Activated naive CD8-positive, alpha-beta T cell treated with anti-CD3 and anti-CD28 coated beads, Interleukin-2, amount 50 U/mL, for 16 hours (primary cell): ENCODE measurements at regions not wholly inside any gene's neighbourhood (a gene's known extent, or its start where the extent isn't known, plus 50 kb on each side); places are given as distances from the start of the nearest gene placed in this dataset.

Experiments
- DNase-seq: peaks from one replicate; pipeline ENCODE4 v3.0.0-alpha.2; 2020; ENCODE audit warnings: low read depth, low spot score

DNA sequence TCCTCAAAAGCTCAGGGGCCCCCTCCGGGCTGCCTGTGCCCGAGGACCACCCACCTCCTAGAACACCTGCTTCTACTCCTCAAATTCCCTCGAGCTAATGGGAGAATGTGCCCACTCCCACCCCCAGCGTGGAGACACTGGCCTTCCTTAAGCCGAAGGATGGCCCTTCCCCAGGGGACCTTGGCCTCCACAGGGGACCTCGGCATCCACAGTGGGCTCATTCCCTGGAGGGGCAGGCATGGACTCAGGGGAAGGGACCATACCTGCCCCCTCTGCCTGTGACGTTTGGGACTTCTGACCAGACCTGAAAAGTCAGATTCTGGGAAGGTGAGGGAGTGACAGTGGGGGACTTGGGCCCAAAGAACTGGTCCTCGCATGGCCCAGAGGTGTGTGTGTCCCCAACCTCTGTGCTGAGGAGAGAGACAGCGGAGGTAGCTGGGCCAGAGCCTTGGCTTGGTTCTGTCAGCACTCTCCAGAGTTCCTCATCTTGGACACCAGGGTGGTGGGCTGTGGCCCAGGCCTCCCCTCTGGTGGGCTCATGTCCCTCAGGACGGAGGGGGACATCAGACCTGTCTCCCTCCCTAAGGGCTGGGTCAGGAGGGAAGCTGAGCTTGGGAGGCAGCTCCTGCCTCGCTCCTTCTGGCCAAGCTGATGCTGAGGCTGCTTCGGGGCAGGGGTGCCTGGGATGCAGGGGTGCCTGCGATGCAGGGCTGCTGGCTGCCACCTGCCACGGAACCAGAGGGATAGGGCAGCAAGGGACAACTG is 240.4 kb downstream of the HAUS1 start:
- no peak for DNase-seq

DNA sequence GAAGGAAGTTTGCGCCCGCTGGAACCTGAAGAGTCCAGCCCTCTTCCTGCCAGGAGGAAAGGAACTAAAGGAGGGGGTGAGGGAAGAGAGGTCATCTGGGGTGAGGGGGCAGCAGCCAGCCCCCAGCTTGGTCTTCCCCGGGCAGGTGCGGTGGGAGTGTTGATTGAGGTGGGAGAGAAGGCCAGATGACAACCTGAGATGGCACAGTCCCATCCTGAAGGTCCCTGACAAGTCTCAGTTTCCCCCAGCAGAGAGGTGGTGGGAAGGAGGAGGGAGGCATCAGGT is 240.9 kb downstream of the HAUS1 start:
- no peak for DNase-seq

DNA sequence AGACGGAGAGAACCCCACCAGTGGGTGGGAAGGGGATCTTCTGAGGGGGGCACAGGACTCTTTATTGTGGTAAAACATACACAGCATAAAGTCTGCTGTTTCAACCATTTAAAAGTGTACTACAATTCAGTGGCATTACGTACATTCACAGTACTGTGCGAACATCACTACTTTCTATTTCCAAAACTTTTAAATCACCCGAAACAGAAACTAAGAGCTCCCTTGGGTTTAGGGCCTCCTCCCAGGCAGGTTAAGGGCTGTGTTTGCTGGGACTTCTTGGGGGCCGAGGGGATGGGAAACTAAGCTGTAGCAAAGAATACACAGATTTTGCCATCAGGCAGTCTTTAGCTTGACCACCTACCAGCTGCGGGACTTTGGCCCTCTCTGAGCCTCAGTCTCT is 242.0 kb downstream of the HAUS1 start:
- no peak for DNase-seq

DNA sequence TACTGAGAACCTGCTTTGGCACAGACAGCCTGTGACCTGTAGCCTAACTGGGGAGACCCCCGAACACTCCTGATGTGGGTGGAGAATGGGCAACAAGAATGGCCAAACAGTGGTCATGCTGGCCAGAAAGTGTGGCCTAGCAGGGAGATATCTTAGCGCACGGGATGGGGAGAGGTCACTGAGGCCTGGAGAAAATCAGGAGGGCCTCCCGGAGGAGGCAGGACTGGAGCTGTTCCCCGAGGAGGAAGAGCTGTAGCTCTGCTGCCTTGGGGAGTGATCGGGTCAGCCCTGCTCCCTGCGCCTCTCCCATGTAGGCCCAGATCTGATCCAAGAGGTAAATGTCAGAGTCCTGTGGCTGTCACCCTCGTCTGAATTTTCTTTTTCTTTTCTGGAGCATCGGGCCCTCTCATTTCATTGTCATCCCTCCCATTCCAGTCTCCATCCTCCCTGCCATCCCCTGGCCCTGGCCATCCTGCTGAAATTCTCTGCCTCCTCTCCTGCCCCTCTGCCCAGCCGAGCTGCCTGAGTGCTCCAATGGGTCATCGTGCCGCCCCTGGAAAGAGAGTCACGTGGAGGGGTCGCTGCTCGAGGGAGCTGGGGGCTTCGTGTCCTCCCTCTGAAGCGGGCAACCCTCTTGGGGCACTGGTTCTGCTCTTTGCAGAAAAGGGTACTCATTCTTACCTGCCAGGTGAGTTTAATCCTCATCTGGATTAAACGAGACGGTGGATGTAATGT is 242.9 kb downstream of the HAUS1 start:
- DNase-seq, result no peak

DNA sequence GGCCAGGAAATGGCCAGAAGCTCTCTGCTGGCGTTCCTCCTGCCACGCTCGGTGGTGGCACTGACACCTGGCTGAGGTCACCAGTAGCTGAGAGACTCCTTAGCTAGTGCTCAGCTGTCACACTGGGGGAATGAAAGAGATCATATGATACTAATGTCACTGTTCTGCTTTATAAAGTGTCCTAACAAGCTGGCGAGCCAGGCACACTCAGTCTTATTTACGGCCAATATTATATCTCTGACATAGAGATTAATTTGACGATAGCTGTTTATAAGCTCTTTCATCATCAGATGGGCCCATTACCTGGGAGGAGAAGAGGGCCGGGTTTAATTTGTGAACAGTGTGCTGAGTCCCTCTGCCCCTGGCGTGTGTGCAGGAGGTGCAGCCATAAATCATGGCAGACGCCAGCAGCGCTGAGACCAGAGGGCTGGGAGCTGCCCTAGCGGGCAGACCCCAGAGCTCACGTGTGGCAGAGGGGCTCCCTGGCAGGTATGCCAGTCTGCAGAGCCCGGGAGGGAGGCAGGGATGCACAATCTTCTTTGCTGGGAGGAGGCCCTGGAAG is 246.5 kb downstream of the HAUS1 start:
- no peak for DNase-seq

DNA sequence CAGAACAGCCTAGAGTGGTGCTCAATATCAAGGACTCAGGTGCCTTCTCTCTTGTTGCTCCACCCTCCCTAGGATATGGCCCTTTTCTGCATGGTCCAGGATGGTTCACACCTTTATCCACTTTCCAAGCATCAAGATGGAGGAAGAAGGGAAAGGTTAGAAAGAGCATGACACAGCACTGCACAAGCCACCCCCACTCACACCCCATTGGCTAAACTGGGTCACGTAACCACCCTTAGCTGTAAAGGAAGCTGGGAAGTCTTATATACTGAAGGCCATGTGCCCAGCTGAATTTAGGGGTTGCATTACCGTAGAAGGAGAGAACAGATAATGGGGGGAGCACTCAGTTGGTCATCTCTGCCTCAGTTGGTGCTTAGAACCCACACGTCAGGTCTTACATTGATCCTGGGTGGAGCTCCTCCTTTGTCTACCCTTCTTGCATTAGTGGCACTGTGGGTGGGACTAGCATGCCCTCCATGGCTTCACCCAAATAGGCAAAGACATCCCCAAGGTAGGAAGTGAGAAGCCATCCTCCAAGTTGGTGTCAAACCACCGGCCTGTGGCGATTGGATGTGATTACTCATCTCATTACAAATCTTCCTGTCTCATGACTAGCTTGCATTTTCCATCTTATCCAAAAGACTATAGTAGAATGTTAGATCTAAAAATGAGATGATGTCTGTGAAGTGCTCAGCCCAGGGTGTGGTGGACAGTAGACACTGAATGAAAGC is 248.5 kb downstream of the HAUS1 start:
- DNase-seq, result no peak

DNA sequence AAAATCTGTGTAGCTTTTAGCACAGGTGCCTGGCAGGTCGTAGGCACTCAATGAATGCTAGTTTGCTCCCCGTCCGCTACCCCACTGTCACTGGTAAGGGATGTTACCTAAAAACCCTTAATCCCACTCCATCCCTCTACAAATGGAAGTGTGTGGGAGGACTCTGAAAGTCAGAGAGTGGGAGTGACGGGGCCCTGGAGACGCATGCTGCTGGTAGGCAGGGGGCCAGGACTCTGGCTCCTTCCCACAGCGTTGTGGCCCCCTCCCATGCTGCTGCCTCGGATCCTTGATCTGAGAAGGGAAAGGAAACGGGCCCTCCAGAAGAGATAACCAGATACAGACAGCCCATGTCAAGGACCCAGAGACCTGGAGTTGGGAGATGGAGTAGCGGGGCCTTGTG is 249.3 kb downstream of the HAUS1 start:
- DNase-seq, result no peak

DNA sequence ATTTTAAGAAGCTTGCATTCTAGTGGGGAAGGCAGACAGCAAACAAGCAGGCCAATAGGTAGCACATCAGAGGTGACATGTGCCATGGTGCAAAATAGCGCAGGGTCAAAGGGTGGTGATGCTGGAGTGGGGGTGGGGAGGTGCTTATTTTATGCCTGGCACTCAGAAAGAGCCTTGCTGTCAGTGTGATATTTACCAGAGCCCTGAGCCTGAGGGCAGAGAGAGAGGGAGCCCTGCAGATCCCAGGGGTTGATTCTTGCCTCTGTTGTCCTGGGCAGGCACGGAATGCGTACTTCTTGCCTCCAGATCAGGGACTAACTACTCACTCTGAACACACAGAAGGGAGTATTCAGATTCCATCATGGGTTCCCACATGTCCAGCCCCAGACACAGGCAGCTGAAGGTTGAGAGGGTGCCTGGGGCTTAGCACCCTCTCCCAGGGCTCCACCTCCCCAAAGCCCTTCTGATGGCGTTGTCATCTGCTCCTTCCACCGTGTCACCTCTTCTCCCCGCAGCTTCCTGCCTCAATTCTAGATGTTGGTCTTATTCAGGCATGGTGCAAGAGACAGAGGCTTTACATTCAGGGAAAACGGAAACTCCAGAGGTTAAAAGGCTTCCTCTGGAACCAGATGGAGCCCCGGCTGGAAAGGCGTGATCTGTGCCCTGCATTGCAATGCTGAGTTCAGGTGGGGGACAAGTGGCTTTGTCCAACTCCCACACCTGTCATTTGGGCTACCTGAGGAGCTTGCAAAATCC is 252.3 kb downstream of the HAUS1 start:
- no peak for DNase-seq

DNA sequence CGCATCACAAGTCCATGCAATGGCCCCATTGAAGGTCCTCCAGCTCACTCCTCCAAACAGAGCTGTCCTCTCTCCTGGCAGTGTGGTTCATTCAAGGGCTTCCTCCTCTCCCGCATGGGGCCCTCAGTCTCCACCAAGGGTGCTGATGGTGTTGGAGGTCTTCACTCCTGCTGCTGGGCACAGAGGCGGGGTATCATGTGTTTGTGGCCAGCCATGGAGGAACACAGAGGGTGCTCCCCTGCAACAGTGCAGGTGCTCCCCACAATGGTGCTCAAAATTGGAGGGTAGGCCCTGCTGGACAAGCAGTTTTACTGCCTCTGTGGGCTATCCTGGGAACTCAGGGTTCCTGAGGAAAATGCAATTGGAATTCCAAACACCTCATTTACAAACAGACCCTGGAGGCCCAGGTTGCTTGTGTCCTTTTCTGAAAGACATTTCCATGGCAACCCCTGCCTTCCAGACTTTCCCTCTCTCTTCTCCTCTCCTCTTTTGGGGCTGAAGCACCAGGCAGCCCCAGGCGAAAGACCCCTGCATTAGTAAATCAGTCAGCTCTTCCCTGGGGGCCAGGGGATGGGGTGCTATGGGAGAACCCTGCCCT is 256.0 kb downstream of the HAUS1 start:
- no peak for DNase-seq

DNA sequence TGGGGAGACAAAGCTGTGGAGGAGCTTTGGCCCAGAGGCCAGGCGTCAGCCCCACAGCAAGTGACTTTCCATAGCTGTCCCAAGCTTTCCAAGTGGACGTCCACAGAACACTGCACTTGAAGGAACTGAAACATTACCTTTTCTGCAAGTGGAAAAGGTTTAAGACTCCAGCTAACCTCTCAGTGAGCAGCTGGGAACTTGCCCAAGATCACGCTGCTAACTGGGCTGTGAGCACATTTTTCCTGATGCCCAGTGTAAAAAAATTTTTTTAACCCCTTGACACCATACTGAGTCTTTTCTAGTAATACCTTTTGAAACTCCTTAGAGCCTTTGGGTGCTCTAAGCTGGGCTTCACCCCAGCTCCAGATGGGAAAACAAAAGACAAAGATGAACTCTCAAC is 256.7 kb downstream of the HAUS1 start:
- no peak for DNase-seq

DNA sequence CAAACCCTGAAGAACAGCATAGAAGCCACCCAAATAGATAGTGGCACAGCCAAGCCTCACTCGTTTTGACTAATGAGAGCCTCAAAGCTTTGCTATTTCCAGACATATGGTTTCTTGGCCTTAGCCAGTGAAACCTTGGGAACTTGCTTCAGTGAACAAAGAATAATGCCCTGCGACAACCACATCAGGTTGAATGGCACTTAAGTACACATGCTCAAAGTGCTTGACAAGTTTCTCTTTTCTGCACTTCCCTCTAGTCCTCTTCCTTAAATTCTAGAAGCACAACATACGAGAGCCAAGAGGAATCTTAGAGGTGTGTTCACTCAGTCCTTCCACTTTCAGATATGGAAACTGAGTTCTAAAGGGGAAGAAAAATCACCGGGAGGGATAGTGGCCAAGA is 258.3 kb downstream of the HAUS1 start:
- no peak for DNase-seq

DNA sequence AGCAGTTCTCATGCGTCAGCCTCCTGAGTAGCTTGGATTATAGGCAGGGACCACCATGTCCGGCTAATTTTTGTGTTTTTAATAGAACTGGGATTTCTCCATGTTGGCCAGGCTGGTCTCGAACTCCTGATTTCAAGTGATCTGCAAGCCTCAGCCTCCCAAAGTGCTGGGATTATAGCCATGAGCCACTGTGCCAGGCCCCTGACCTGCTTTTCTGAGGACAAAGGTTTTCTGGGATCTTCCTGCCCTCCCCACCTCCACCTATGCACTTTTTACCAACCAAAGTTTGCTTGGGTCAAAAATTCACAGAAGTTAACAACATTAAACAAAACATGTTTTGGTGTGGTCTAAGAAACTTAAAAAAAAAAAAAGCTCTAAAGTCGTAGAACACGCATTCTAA is 259.9 kb downstream of the HAUS1 start:
- no peak for DNase-seq

DNA sequence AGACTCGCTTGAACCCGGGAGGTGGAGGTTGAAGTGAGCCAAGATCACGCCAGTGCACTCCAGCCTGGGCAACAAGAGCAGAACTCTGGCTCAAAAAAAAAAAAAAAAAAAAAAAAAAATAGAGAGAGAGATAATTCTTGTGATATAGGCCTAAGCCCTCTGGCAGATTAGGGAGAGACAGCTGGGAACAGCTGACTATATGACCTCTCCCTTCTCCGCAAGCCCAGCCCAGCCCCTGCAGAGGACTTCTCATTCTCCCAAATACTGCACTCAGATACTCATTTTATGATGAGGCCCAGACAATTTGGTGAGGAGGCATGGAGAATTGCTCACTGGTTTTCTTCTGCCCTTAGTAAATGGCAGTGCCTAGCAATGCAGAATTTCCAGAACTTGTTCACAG is 262.0 kb downstream of the HAUS1 start:
- no peak for DNase-seq

DNA sequence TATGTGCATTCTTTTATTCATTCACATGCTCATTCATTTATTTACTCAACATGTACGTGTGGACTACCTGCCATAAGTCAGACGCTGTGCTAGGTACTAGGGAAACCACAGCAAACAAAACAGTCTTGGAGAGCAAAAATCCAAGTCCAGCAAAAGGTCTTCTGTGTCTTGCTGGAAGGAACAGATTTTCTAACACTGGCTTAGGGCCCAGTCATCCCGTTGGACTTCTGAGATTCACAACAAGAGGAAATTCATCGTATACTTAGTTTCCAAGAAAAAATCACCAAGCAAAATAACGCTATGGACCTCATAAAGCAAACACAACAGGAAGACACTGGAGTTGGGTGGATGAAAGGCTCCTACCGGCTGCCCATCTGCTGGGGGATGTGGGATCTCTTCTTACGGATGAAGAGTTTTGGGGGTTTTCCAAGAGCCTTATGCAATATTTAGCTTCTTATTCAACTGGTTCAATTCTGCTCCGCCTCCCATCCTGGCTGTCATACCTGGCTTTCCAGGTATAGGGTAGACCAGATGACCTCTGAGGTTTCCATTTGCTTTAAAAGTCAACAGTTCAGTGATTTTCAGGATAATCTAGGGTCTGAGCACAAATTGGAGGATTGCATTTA is 262.7 kb downstream of the HAUS1 start:
- no peak for DNase-seq

DNA sequence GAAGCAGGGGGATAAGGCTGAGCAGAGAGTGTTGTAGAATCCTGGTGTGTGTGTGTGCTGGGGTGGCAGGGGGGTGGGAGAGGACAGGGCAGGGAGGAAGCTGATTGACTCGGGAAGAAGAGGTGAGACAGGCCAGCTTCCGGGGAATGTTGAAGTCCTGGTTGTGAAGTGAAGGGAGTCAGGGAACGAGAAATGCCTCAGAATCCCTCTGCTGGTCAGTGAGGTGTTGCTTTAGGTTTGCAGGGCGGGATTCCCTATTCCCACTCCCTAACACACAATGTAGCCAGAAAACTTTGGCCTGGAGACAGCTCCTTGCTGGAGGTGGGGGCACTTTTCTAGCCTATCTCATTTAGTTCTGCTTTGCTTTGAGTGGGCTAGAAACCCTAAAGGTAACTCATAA is 265.1 kb downstream of the HAUS1 start:
- DNase-seq, result no peak

DNA sequence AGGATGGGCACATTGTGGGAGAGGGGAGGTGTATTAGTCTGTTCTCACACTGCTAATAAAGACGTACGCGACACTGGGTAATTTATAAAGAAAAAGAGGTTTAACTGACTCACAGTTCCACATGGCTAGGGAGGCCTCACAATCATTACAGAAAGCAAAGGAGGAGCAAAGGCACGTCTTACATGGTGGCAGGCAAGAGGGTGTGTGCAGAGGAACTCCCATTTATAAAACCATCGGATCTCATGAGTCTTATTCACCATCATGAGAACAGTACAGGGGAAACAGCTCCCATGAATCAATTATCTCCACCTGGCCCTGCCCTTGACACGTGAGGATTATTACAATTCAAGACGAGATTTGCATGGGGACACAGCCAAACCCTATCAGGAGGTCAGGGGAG is 266.7 kb downstream of the HAUS1 start:
- DNase-seq, result no peak

DNA sequence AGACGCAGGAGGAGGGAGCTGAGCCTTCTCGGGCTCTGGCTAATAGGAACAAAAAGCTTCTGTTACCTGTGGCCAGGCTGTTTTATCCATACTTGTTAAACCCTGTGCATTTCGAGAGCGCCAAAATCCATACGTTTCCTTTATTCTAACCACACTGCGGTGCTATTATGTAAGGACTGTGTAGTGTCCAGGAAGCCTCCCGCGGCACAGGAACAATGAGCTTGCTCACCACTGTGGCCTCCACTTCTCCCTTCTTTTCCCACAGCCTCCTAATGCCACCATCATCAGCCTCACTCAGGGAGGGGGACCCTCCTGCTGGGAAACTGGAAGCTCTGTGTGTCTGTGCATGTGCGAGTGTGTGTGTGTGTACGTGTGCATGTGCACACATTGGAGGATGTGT is 268.5 kb downstream of the HAUS1 start:
- no peak for DNase-seq

DNA sequence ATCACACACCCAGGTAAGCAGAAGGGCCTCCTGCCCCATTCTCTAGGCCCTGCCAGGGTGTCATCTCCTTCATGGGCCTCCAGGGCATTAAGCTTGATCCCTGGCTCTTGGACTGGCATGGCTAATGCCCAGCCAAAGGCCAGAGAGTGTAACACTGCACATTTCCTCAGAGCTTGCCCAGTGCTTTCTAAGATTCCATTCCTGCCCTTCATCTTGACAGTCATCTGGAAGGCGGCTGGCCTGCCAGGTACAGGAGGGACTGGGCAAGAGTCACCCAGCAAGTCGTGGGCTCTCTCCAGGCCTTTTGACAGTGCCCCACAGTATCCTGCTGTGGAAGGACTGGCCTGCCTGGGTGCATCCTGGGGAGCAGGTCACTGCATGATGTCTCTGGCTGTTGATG is 268.9 kb downstream of the HAUS1 start:
- no peak for DNase-seq

DNA sequence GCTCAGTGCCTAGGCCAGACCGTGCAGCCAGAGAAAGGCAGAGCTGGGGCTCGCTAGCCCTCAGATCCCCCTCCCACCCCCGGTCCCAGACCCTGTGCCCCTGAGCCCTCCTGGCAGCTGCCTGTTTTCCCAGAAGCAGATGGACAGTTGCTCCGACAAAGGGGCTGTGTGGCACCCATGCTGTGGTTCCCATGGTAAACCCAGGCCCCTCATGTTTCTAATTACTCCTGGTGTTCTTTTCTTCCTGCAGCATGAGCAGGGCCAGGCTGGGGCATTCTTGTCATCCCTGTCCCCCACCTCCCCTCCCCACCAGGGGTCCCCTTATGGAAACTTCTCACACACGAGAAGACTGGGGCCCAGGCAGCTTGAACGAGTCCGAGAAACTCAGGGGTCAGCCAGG is 269.6 kb downstream of the HAUS1 start:
- no peak for DNase-seq

DNA sequence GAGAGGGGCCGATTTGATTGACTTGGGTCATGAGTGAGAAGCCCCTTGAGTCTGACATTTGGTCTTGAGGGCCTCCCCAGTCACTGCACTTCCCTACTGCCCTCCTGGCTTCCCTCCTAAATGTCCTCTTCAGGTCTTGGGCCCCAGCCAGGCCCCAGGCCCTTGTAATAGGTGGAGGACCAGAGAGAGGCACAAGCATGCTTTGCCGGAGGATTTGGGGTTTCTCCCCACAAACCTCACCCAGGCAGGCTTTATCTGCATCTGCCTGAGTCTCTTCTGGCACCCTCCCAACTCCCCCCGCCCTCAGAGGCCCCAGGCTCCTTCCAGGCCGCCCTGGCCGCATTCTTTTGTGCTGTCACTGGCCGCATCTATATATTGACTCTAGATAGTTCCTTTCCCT is 270.7 kb downstream of the HAUS1 start:
- no peak for DNase-seq

DNA sequence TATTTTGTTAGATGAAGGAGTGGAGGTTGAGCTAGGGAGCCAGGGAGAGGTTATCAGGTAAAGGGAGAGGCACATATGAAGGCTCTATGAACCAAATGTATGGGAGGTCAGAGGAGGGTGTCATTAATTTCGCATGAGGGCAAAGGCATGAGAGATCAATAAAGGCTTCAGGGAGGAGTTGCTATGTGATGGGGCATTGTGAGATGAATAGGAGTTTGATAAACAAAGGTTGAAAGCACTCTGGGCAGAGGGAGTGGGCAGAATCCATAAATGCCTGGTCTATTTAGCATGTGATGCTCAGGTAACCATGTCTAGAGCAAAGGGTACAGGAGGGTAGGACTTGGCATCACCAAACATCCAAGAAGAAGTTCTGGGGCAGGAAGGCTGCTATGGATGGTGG is 273.4 kb downstream of the HAUS1 start:
- no peak for DNase-seq
